ENCODE measurements at regions not wholly inside any gene's neighbourhood (a gene's known extent, or its start where the extent isn't known, plus 50 kb on each side); places are given as distances from the start of the nearest gene placed in this dataset.

DNA sequence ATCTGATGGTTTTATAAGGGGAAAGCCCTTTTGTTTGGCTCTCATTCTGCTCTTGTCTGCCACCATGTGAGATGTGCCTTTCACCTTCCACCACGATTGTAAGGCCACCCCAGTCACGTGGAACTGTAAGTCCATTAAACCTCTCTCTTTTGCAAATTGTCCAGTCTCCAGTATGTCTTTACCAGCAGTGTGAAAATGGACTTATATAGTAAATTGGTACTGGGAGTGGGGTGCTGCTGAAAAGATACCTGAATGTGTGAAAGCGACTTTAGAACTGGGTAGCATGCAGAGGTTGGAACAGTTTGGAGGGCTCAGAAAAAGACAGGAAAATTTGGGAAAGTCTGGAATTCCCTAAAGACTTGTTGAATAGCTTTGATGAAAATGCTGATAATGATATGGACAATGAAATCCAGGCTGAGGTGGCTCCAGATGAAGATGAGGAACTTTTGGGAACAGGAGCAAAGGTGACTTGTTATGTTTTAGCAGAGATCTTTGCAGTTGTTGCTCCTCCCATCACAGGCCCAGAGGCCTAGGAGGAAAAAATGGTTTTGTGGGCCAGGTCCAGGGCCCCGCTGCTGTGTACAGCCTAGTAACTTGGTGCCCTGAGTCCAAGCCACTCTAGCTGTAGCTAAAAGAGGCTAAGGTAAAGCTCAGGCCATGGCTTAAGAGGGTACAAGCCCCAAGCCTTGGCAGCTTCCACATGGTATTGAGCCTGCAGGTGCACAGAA, 275.7 kb upstream of the NPSR1 start:
- intact Hi-C loops (cut with DNase I) = no loop called here
- Histone ChIP-seq H3K4me3 (no peak overlapping the region), H3K9me3 (peaks cover 0 to 3% (median 0%) of the 10 kb centered on the region in 4 donors), H3K36me3 (no peaks in the 10 kb centered on the region), H3K27ac (no peak overlapping the region), H3K27me3 (no peaks in the 10 kb centered on the region), H3K4me1 (no peaks in the 10 kb centered on the region)
- no peak for DNase-seq
- TF ChIP-seq, protein P1, sequence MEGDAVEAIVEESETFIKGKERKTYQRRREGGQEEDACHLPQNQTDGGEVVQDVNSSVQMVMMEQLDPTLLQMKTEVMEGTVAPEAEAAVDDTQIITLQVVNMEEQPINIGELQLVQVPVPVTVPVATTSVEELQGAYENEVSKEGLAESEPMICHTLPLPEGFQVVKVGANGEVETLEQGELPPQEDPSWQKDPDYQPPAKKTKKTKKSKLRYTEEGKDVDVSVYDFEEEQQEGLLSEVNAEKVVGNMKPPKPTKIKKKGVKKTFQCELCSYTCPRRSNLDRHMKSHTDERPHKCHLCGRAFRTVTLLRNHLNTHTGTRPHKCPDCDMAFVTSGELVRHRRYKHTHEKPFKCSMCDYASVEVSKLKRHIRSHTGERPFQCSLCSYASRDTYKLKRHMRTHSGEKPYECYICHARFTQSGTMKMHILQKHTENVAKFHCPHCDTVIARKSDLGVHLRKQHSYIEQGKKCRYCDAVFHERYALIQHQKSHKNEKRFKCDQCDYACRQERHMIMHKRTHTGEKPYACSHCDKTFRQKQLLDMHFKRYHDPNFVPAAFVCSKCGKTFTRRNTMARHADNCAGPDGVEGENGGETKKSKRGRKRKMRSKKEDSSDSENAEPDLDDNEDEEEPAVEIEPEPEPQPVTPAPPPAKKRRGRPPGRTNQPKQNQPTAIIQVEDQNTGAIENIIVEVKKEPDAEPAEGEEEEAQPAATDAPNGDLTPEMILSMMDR (IDR thresholded peaks at IDR 0.05) = no peak
- TF ChIP-seq POLR2A (IDR thresholded peaks at IDR 0.05) = no peak
- TF ChIP-seq POLR2AphosphoS5 (IDR thresholded peaks at IDR 0.05) = no peak
- no peak for TF ChIP-seq EP300 (IDR thresholded peaks at IDR 0.05)
- 79 to 88% methylated on average over 4 of the region's 4 CpGs for WGBS, 2 donors

DNA sequence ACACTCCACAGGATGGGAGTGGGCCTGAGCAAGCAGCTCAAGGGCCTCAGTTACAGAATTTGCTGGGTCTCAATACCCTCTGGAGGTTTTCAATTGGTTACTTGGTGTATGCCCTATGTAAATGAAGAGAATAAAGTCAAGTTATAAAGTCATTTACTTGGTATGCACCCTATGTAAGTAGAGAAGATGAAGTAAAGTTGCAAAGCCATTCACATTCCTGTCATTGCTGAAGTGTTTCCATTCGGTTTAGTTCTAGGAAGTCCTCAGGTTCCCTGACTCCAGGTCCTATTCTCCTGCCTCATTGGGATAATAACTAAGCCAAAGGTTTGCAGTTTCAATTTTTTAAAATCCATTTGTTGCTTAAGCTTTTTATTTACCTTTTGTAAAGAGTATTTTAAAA, 272.6 kb upstream of the NPSR1 start:
- Histone ChIP-seq H3K4me1 (no peaks in the 10 kb centered on the region), H3K9me3 (peaks cover 0 to 3% (median 0%) of the 10 kb centered on the region in 4 donors), H3K4me3 (no peak overlapping the region), H3K36me3 (no peaks in the 10 kb centered on the region), H3K27me3 (no peaks in the 10 kb centered on the region), H3K27ac (no peak overlapping the region)
- intact Hi-C loops (cut with DNase I) = no loop called here
- TF ChIP-seq POLR2AphosphoS5 (IDR thresholded peaks at IDR 0.05) = no peak
- DNase-seq = no peak
- WGBS, 2 donors = 42 to 54% methylated on average over 1 of the region's 1 CpG

DNA sequence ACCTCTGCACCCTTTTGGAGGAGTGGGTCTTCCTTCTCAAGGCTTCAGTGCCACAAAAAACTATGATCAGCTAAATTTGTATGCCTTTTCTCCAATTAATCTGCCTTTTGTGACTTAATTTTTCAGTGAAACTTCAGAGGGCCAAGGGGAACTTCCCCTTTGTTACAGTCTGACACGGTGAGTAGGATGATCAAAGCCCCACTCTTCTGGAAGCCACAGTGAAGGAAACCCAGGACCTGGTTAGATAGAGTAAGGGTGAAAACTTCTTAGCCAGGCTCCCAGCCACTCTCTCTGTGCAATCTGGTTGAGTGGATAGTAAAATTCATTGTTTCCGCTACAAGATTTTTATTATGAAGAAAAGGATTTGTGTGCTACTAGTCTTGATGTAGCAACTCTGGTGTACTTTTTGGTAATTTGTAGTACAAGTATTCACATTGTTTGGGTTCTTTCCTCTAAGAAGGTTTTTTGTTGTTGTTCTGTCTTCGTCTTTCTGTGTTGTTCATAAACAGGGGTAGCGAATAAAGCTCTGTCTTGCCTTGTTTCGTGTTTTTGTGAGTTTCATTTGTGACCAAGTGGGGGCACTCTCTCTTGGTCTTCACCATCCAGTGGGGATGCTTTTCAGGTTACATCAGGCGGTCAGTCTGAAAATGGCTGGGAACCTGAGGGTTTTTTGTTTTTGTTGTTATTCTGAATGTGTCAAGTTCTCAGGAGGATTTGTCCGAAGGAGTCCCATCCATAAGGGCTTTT, 268.5 kb upstream of the NPSR1 start:
- Histone ChIP-seq H3K4me1 (no peaks in the 10 kb centered on the region), H3K9me3 (no peaks in the 10 kb centered on the region), H3K27ac (no peak overlapping the region), H3K4me3 (no peak overlapping the region), H3K27me3 (no peaks in the 10 kb centered on the region), H3K36me3 (no peaks in the 10 kb centered on the region)
- intact Hi-C loops (cut with DNase I) = no loop called here
- 84 to 89% methylated on average over 7 of the region's 7 CpGs for WGBS, 2 donors
- DNase-seq = no peak
- TF ChIP-seq EP300 (IDR thresholded peaks at IDR 0.05) = no peak
- TF ChIP-seq, protein P1 (IDR thresholded peaks at IDR 0.05) = no peak
- no peak for TF ChIP-seq POLR2A (IDR thresholded peaks at IDR 0.05)
- TF ChIP-seq POLR2AphosphoS5 (IDR thresholded peaks at IDR 0.05) = no peak

DNA sequence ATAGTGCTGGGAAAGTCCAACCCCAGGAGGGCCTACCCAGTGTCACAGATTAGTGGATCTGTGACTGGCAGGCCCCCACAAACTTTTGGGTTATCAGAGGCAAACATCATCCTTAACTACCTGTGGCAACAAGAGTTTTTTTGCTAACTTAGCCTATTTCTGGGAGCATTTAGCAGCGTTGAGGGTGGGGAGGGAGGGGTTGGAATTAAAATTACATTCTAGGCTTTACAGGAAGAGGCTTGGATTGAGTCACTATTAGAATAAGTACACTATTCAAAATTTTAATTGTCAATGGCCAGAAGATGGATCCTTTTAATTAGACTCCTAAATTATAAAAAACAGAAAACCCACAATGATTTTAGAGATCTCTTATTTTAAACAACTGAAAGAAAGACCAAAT, 267.9 kb upstream of the NPSR1 start:
- DNase-seq = no peak
- Histone ChIP-seq H3K36me3 (no peaks in the 10 kb centered on the region), H3K27me3 (no peaks in the 10 kb centered on the region), H3K4me1 (no peaks in the 10 kb centered on the region), H3K27ac (no peak overlapping the region), H3K9me3 (no peaks in the 10 kb centered on the region), H3K4me3 (no peak overlapping the region)
- 76 to 79% methylated on average over 1 of the region's 1 CpG for WGBS, 2 donors
- intact Hi-C loops (cut with DNase I) = no loop called here
- TF ChIP-seq, protein P1 (IDR thresholded peaks at IDR 0.05) = no peak
- no peak for TF ChIP-seq POLR2A (IDR thresholded peaks at IDR 0.05)
- no peak for TF ChIP-seq EP300 (IDR thresholded peaks at IDR 0.05)
- TF ChIP-seq POLR2AphosphoS5 (IDR thresholded peaks at IDR 0.05) = no peak

DNA sequence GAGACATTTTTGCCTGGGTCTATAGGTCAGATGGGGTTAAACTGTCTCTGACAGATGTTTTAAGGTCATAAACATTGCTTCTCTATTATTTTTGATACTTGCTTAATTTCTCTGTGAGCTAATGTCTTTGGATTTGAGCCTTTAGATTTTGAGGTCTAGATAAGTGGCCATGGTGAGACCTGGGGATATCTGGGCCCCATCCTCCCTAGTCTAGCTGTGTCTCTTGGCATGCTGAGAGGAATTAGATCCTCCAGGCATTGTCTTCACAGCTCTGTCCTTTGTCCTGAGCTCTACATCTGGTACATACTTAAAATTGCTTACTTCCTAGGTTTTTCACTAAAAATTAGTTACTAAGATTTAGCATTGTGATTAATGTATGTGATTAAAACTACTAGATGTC, 265.0 kb upstream of the NPSR1 start:
- TF ChIP-seq, protein P1 (IDR thresholded peaks at IDR 0.05) = no peak
- no peak for TF ChIP-seq EP300 (IDR thresholded peaks at IDR 0.05)
- no peaks in the 10 kb centered on the region for H3K9me3 ChIP-seq
- H3K36me3 ChIP-seq = no peaks in the 10 kb centered on the region
- DNase-seq = no peak
- no peaks in the 10 kb centered on the region for H3K4me1 ChIP-seq
- no peak overlapping the region for H3K4me3 ChIP-seq
- intact Hi-C loops (cut with DNase I) = no loop called here
- no peak overlapping the region for H3K27ac ChIP-seq
- no peaks in the 10 kb centered on the region for H3K27me3 ChIP-seq
